Omental fat pad (tissue), 3 donors: ENCODE measurements at regions not wholly inside any gene's neighbourhood (a gene's known extent, or its start where the extent isn't known, plus 50 kb on each side); places are given as distances from the start of the nearest gene placed in this dataset.

ENCODE experiments used
- ATAC-seq: fragments of 150-250 bp; one replicate; pipeline ENCODE4 v1.9.1; 2016; ENCODE audit warnings: mild to moderate bottlenecking, moderate library complexity; ENCODE audit not compliant: low FRiP score
- DNase-seq: peaks from one replicate; pipeline ENCODE4 v3.0.0-alpha.2; 2019; ENCODE audit warnings: low spot score
- CTCF ChIP-seq, 3 donors: fragments of 450-650 bp; IDR thresholded peaks; one replicate each; pipeline ENCODE4 v1.5.1; 2016 to 2017; ENCODE audit warnings: antibody characterized with exemption in 3 of 3, mild to moderate bottlenecking in 3 of 3, moderate library complexity in 2 of 3

GRCh38 chr1:106787520-106787919 is 269.0 kb upstream of the PRMT6 start:
- no peak for ATAC-seq
- no peak for TF ChIP-seq CTCF (IDR thresholded peaks at IDR 0.05)

GRCh38 chr1:106789686-106790085 is 266.8 kb upstream of the PRMT6 start:
- no peak for TF ChIP-seq CTCF (IDR thresholded peaks at IDR 0.05)
- no peak for ATAC-seq
- no peak for DNase-seq

More at GRCh38 chr1:106787520-106787919, 269.0 kb upstream of the PRMT6 start:
- DNase-seq: no peak

- DNase-seq (no peak), ATAC-seq (no peak)
- no peak for TF ChIP-seq CTCF (IDR thresholded peaks at IDR 0.05)
Measured at GRCh38 chr1:106791041-106791440, 265.4 kb upstream of the PRMT6 start.

- ATAC-seq (no peak), DNase-seq (no peak)
- no peak for TF ChIP-seq CTCF (IDR thresholded peaks at IDR 0.05)
Measured at GRCh38 chr1:106793651-106794050, 262.8 kb upstream of the PRMT6 start.

- no peak for ATAC-seq
- no peak for TF ChIP-seq CTCF (IDR thresholded peaks at IDR 0.05)
Measured at GRCh38 chr1:106798991-106799390, 257.5 kb upstream of the PRMT6 start.

GRCh38 chr1:106802181-106802580 is 254.3 kb upstream of the PRMT6 start:
- DNase-seq: no peak
- no peak for ATAC-seq
- no peak for TF ChIP-seq CTCF (IDR thresholded peaks at IDR 0.05)

More at GRCh38 chr1:106798991-106799390, 257.5 kb upstream of the PRMT6 start:
- no peak for DNase-seq

- no peak for ATAC-seq
- DNase-seq: no peak
- no peak for TF ChIP-seq CTCF (IDR thresholded peaks at IDR 0.05)
Measured at GRCh38 chr1:106814418-106814817, 242.1 kb upstream of the PRMT6 start.
